GM12875 (cell line): ENCODE measurements at regions not wholly inside any gene's neighbourhood (a gene's known extent, or its start where the extent isn't known, plus 50 kb on each side); places are given as distances from the start of the nearest gene placed in this dataset.
"Not testable (repeated sequence)": the region's sequence is repeated elsewhere in the genome, so short reads cannot be mapped to it uniquely, and the experiment has no call there.

Source experiments
- H3K4me3 ChIP-seq: one replicate; pipeline ENCODE4 v1.5.1; 2011; ENCODE audit warnings: low read depth, low read length, control low read depth
- CTCF ChIP-seq: IDR thresholded peaks from 2 replicates; pipeline ENCODE4 v1.5.1; 2011; ENCODE audit warnings: low read depth, mild to moderate bottlenecking, control low read depth, inconsistent platforms, low read length, moderate library complexity, borderline replicate concordance; ENCODE audit not compliant: insufficient read depth

- H3K4me3 ChIP-seq, result no peak overlapping the region
- TF ChIP-seq CTCF, result no peak
Observed at GRCh38 chr1:172845371-172845770, 186.5 kb downstream of the FASLG start.

DNA sequence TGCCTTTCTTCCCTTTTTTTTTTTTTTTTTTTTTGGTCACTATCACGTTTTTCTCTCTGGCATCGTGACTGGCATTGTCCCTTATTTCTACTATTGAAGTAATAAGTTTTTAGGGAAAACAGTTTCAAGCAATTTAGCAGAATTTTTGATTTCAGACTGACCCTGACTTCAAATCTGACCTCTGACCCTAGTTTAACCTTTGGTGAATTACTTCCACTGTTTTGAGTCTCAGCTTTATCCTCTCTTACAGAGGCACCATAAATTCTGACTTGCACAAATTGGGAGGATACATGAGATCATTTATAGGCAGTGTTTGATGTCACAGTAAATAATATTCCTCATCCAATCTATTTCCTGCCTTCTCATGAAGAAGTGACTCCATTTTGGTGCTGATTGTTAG is 187.0 kb downstream of the FASLG start:
- TF ChIP-seq CTCF, result no peak
- H3K4me3 ChIP-seq, result no peak overlapping the region

DNA sequence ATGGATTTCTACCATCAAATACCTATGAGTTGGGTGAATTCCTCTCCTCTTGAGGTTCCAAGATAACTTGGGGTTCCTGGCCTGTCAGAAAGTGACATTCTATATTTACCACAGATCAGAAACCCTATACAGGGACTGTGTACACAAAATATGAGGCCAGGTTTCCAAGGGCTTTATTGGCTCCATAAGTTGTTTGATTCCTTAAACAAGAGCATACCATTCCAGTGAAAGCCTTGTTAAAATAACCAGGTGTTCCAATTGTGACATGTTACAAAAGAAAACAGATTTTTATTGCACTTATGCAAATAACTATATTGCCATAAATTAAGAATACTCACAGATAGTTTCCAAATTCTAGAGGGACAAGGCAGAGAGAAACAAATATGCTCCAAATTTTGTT is 188.9 kb downstream of the FASLG start:
- H3K4me3 ChIP-seq, result not testable (repeated sequence)

- TF ChIP-seq CTCF, result no peak
- no peak overlapping the region for H3K4me3 ChIP-seq
Observed at GRCh38 chr1:172849653-172850052, 190.8 kb downstream of the FASLG start.

DNA sequence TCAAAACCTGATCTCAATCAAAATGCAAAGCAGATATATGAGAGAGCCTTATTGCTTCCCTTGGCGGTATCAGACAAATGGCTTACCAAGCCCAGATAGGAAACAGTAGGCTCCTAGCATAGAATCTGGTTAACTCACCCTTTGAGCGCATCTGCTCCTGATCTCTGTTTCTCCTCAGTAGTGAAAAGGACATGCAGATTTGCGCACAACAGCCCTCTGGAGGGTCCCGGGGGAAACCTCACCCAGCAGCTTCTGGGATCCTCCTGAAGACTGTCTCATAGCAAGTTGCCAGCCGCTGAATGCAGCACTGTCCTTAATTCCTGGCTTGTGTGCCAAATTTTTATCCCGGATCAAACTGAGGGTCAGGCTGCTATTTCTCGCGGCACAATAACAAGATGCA is 192.2 kb downstream of the FASLG start:
- H3K4me3 ChIP-seq, result no peak overlapping the region
- TF ChIP-seq CTCF, result no peak

DNA sequence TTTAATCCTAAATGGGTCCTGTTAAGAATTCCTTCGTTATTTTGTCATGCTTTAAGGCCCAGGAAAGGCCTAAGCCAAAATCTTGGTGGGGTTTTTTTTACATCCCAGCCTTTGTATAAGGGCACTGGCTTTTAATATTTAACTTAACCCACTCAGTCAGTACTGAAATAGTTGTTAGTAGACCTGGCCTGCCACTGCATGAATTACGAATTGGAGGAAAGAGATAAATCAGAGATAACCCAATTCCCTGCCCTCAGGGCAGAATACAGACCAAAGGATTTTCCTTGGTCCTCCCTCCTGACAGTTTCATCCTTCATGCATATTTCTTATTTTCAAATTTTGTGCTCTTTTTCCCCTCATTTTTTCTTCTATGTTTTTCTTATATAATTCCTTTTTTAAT is 193.0 kb downstream of the FASLG start:
- TF ChIP-seq CTCF, result no peak
- no peak overlapping the region for H3K4me3 ChIP-seq

GRCh38 chr1:172855983-172856382 is 194.8 kb downstream of the TNFSF18 start:
- H3K4me3 ChIP-seq, result not testable (repeated sequence)

GRCh38 chr1:172863031-172863430 is 187.7 kb downstream of the TNFSF18 start:
- H3K4me3 ChIP-seq, result no peak overlapping the region
- TF ChIP-seq CTCF, result no peak
